Neural crest cell (in vitro differentiated cells): ENCODE measurements at regions not wholly inside any gene's neighbourhood (a gene's known extent, or its start where the extent isn't known, plus 50 kb on each side); places are given as distances from the start of the nearest gene placed in this dataset.

Source experiments
- DNase-seq: peaks from one replicate; pipeline ENCODE4 v3.0.0; 2021; ENCODE audit warnings: low read depth, mixed read lengths, low spot score
- H3K27ac Mint-ChIP-seq: one replicate; pipeline ENCODE4 v1.8.0; 2021; ENCODE audit warnings: mild to moderate bottlenecking, mixed read lengths; ENCODE audit not compliant: unreplicated experiment
- H3K27me3 Mint-ChIP-seq: 2 replicates; pipeline ENCODE4 v1.8.0; 2021; ENCODE audit warnings: low read depth, mild to moderate bottlenecking, mixed read lengths
- H3K36me3 Mint-ChIP-seq: 2 replicates; pipeline ENCODE4 v1.8.0; 2021; ENCODE audit warnings: low read depth, mild to moderate bottlenecking, mixed read lengths
- H3K4me1 Mint-ChIP-seq: 2 replicates; pipeline ENCODE4 v1.8.0; 2021; ENCODE audit warnings: mixed read lengths
- H3K4me3 Mint-ChIP-seq: one replicate; pipeline ENCODE4 v1.8.0; 2021; ENCODE audit warnings: mild to moderate bottlenecking, mixed read lengths
- H3K9me3 Mint-ChIP-seq: 2 replicates; pipeline ENCODE4 v1.8.0; 2021; ENCODE audit warnings: mixed read lengths
- TF ChIP-seq, protein P1 (sequence below): fragments of 200-600 bp; sonication (generic); conservative IDR thresholded peaks from 2 replicates; pipeline ENCODE4 v1.5.0; 2021; ENCODE audit warnings: antibody characterized with exemption, mild to moderate bottlenecking

DNA sequence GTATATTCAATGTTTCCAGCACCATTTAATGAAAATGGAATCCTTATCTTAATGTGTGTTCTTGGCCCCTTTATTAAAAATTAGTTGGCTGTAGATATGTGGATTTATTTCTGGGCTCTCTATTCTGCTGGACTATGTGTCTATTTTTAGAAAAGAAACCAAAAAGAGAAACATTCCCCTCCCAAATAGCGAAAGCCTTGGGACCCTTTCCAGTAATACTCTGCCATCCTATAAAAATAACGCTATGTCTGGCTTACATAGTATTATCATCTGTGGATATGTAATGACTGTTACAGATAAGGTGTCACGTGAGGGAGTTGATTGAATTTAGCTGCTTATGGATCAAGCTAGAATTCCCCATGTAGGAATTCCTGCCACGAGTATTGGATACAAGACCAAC, 279.3 kb upstream of the KIF2B start:
- no peak overlapping the region for H3K4me3 Mint-ChIP-seq
- no peaks in the 10 kb centered on the region for H3K27me3 Mint-ChIP-seq
- no peak overlapping the region for H3K27ac Mint-ChIP-seq
- H3K9me3 Mint-ChIP-seq: no peaks in the 10 kb centered on the region
- no peak for DNase-seq
- TF ChIP-seq, protein P1, sequence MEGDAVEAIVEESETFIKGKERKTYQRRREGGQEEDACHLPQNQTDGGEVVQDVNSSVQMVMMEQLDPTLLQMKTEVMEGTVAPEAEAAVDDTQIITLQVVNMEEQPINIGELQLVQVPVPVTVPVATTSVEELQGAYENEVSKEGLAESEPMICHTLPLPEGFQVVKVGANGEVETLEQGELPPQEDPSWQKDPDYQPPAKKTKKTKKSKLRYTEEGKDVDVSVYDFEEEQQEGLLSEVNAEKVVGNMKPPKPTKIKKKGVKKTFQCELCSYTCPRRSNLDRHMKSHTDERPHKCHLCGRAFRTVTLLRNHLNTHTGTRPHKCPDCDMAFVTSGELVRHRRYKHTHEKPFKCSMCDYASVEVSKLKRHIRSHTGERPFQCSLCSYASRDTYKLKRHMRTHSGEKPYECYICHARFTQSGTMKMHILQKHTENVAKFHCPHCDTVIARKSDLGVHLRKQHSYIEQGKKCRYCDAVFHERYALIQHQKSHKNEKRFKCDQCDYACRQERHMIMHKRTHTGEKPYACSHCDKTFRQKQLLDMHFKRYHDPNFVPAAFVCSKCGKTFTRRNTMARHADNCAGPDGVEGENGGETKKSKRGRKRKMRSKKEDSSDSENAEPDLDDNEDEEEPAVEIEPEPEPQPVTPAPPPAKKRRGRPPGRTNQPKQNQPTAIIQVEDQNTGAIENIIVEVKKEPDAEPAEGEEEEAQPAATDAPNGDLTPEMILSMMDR: no peak
- H3K36me3 Mint-ChIP-seq: no peaks in the 10 kb centered on the region
- H3K4me1 Mint-ChIP-seq: no peaks in the 10 kb centered on the region

DNA sequence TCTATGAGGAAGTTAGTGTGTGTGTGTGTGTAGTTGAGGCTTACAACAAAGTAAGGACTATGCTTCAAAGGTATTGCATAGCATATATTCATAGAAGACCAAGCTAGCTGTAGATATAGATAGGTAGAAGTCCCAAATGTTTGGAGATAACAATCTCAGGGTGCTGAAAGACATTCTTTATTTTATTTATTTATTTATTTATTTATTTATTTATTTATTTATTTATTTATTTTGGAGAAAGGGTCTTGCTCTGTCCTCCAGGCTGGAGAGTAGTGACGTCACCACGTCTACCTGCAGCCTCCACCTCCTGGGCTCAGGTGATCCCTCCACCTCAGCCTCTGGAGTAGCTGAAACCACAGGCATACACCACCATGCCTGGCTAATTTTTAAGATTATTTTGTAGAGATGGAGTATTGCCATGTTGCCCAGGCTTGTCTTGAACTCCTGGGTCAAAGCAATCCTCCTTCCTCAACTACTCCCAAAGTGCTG, 284.6 kb upstream of the KIF2B start:
- H3K9me3 Mint-ChIP-seq: no peaks in the 10 kb centered on the region
- no peaks in the 10 kb centered on the region for H3K27me3 Mint-ChIP-seq
- no peak for DNase-seq
- no peaks in the 10 kb centered on the region for H3K4me1 Mint-ChIP-seq
- no peaks in the 10 kb centered on the region for H3K36me3 Mint-ChIP-seq
- TF ChIP-seq, protein P1: no peak
- no peak overlapping the region for H3K27ac Mint-ChIP-seq
- H3K4me3 Mint-ChIP-seq: no peak overlapping the region

DNA sequence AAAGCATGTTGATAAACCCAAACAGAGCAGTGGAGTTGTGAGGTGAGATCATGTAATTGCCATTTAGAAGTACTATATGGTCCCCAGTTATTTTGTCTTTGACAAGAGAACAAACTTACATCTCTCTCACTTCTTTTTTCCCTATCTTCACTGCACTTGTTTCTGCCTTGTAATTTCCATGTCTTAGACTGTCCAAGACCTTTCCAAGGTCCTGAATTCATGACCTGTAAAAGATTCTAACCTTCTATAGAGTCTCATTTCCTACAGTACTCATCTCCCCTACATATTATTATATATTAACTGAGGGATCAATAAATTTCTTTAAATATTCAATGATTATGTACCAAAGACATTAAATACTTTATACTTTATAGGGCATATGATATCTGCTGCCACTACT, 295.3 kb upstream of the KIF2B start:
- no peak overlapping the region for H3K4me3 Mint-ChIP-seq
- no peaks in the 10 kb centered on the region for H3K27me3 Mint-ChIP-seq
- TF ChIP-seq, protein P1: no peak
- H3K27ac Mint-ChIP-seq: no peak overlapping the region
- no peaks in the 10 kb centered on the region for H3K4me1 Mint-ChIP-seq
- H3K9me3 Mint-ChIP-seq: peaks cover 4% of the 10 kb centered on the region
- DNase-seq: no peak
- no peaks in the 10 kb centered on the region for H3K36me3 Mint-ChIP-seq

DNA sequence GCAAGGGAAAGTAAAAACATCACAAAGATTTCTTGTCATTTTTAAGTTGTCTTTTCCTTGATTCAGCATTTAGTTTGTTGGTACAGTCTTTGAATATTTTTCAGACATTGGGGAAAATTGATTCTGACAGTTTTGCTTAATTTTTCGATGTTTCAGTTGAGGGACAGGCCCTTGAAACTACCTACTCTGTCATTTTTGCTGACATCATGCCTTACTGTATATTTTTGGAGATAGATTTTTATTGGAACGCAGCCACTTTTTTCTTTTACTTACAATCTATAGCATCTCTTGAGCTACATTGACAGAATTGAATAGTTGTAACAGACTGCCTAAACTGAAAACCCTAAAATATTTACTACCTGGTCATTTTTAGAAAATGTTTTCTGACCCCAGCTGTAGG, 297.1 kb upstream of the KIF2B start:
- Mint-ChIP-seq H3K36me3 (no peaks in the 10 kb centered on the region), H3K4me3 (no peak overlapping the region), H3K27ac (peak overlapping the region; percentile 8), H3K27me3 (no peaks in the 10 kb centered on the region), H3K4me1 (no peaks in the 10 kb centered on the region), H3K9me3 (peaks cover 4% of the 10 kb centered on the region)
- TF ChIP-seq, protein P1: no peak
- no peak for DNase-seq

DNA sequence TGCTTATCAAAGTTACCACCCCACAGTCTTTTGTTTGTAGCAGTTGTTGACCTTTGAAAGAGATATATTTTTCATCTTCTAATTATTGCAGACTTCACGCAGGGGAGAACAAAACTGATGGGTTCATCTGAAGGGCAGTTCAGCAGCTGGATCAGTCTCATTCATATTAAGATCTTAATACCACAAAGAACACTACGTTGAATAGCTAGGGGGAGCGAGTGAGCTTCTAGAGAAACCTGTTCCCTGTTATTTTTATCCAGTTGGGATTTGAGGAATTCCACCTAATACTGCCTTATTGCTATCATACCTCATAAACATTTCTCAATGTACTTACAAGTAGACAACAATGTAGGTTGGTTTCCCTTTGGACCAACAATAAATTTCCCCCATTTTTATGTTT, 306.1 kb upstream of the KIF2B start:
- Mint-ChIP-seq H3K27me3 (no peaks in the 10 kb centered on the region), H3K4me3 (no peak overlapping the region), H3K4me1 (no peaks in the 10 kb centered on the region), H3K36me3 (no peaks in the 10 kb centered on the region), H3K9me3 (peaks cover 5% of the 10 kb centered on the region), H3K27ac (no peak overlapping the region)
- TF ChIP-seq, protein P1: peak; percentile 40
- DNase-seq: no peak

DNA sequence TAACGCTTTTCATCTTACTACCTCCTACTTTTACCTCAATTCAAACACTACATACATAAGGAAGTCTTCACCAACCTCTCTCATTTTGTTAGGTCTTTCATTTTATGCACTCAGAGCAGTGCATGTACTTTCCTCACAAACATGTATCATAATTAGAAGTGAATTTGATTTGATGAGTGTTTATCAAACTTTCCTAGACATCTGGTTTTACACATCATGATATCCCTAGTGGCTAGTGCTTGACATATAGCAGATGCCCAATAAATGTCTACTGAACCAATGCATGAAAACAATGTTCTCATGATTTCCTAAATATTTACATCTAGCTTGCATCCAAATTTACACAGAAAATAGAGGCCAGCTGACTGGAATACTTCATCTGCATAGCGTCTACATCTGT, 323.4 kb upstream of the KIF2B start:
- peaks cover 7% of the 10 kb centered on the region for H3K9me3 Mint-ChIP-seq
- no peaks in the 10 kb centered on the region for H3K36me3 Mint-ChIP-seq
- H3K4me3 Mint-ChIP-seq: no peak overlapping the region
- TF ChIP-seq, protein P1: no peak
- no peaks in the 10 kb centered on the region for H3K4me1 Mint-ChIP-seq
- no peak for DNase-seq
- no peak overlapping the region for H3K27ac Mint-ChIP-seq
- no peaks in the 10 kb centered on the region for H3K27me3 Mint-ChIP-seq
